GM19351 (cell line): ENCODE measurements at regions not wholly inside any gene's neighbourhood (a gene's known extent, or its start where the extent isn't known, plus 50 kb on each side); places are given as distances from the start of the nearest gene placed in this dataset.

Experiments
- ATAC-seq: cut with Tn5 transposase; IDR thresholded peaks from one replicate; pipeline ENCODE4 v1.9.1; 2021; ENCODE audit warnings: mild to moderate bottlenecking, moderate library complexity; ENCODE audit not compliant: unreplicated experiment

DNA sequence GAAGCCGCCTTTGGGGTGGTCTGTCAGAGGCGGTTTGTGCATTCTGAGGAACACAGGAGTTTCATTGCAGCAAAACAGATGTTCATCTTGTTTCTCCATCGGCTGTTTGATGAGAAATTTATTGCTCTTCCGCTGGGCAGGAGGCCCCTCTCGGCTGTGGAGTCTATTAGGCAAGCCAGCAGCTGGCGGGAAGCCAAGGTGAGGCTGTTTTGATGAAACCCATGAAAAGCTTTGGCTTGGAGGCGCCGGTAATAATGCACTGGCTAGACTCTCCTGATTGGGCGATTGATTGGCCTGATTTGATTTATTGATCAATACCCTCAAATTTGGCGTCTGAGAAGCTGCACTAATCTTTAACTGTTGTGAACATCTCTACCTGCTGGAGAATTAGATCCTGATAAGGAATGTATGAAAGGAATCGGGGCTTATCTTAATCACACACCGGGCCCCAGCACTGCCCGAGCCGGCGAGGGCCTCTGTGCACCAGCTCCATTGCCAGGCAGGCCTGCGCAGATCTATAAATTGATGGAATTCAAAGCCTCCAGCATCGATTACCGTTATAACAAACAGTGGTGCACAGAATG is 187.7 kb downstream of the PHETA1 start:
- no peak for ATAC-seq

DNA sequence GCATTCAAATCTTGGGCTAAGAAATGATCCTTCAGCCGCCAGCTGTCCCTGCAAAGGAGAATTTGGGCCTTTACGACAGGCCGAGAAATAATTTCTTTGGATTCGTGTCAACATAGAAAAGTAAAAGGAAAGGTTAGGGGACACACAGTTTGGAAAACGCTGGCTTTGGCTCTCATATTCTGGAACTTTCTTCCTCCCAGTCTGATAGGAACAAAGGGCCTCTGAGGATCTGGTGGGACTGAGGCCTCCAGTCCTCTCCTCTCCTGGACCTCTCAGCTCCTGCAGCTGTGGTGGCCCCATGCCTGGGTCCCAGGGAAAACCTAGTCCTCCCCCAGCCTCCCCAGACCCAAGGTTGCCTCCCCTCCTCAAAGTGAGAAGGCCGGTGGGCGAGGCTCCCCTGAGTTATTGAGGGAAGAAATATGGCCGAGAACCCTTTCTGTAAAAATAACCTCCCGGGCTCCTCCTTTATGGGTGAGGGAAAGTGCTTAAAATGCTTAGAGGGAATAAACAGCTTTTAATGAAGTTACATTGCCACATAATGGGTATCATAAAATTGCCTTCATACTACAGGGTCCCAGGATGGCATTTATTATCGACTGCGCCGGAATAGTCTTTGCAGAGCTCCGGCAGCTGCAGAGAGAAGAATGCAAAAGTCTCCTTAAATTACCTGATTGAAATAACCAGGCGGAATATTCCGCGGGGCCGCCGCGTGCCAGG is 188.3 kb downstream of the PHETA1 start:
- no peak for ATAC-seq

DNA sequence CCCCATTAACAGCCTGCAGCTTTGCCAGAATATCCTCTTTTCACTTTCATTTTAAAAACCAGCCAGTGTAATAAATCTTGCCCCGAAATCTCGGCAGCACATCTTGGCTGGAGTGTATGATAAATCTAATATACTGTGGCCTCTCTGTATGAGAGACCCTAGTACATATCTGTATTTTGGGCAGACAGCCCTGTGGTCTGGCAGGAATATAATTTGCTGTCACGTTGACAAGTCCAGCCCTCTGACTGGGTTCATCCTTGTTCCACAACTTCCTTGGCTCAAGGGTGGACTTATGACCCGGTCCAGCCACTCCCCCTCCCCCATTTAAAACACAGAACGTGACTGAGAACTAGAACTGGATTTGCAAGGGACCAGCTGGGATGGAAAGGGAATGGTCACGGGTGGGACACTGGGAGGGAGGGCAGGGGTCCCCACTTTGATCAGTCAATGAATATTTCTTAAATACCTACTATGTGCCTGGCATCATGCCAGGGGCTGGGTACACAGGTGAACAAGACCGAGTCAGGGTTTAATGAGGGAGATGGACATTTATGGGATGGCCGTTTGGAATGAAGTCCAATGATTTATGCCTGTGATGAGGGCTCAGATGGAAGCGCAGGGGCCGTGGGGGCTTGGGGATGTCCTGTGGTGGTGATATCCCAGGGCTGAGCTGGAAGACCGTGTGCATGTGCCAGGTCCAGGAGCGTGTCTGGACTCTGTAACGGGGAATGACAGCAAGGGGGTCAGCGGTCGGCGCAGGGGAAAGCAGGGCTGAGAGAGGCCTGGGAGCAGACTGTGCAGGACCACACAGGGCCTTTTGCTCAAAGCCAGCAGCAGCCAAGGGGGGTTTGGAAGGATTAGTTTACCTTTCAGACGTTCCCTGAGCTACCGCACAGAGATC is 190.5 kb downstream of the PHETA1 start:
- ATAC-seq, result no peak

DNA sequence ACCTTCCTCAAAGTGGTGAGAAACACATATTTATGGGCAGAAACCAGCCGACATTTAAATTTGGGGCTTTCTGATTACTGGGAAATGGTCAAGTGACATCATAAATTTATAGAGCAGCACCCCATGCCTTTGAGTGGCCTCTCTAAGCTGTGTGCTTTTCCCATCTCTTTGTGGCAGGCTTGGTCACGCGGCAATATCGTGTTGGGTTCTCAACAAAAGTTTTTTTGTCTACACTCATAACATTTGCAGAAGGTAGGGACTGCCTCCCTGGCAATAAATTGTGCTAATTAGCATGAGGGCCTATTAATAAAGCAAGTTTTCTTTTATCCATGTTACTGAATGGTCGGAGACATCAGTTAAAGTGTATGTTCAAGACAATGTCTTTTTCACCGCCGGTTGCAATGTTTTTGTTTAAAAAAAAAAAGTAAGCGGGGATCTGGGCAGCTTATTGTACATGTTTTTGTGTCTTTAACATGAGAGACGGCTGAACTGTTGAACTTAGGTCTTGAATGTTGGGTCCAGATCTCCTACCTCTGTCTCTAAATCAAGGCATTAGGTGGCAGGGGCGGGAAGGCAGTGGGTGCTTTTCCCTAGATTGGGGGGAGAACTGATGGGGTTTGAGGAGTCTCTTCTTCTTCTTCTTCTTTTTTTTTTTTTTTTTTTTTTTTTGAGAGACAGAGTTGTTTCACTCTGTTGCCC is 193.3 kb downstream of the PHETA1 start:
- ATAC-seq, result no peak

DNA sequence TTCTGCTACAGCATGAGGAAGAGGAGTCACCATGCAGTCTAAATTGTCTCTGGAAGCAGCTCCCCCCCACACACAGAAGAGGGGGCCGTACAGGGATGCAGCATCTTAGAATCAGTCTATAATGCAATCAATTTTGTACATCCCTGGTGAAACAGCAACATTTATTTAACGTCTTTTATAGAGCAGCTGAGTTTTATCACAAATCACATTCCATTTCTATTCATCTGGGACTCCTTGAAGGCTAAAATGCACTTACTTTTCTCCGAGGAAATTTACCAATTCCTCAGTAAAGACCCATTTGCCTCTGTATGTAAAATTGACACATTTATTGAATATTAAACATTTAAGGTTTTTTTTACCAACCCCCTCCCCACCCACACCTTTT is 193.9 kb downstream of the PHETA1 start:
- ATAC-seq, result no peak

DNA sequence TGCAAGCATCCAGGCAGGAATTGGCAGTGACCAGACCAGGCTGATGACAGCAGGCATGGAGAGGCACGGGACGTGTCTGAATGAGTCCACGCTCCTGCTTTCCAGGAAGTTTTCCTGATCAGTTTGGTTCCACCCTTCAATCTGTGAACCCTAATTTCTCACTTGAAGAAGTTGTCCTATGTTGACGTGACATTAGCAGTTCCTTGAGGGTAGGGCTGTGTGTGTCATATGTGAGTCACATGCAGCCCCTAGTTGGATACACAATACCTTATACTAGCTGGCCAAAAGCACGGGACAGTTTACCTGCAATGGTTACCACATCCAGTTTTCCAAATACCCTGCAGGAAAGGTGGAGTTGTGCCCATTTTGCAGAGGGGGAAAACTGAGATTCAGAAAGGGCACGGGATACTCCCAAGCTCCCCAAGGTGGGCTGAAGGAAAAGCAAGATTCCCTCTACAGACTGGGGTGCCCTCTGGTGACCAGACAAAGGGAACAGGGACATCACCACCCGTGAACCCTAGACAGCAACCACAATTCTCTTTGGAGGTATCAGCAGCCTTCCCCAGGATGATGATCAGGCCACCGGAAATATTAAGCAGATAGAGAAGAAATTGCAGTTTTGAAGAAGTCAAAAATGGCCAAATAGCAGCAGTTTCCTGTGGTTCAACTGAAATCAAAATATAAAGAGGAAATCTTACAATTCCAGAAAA is 194.5 kb downstream of the PHETA1 start:
- ATAC-seq, result no peak

DNA sequence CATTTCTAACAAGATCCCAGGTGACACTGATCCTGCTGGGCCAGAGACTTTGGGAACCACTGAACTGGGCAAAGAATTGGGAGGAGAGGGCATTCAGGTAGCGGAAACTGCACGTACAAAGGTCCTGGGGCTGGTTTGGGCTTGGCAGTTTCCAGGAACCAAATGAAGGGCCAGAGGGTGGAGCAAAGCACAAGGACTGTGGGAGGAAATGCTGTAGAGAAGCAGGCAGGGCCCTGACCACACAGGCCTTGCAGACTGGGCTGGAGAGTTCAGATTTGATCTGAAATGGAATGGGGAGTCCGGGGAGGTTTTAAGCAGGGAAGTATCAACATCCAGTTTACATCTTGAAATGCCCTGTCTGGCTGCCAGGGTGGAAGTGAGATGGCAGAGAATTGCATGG is 195.1 kb downstream of the PHETA1 start:
- no peak for ATAC-seq

DNA sequence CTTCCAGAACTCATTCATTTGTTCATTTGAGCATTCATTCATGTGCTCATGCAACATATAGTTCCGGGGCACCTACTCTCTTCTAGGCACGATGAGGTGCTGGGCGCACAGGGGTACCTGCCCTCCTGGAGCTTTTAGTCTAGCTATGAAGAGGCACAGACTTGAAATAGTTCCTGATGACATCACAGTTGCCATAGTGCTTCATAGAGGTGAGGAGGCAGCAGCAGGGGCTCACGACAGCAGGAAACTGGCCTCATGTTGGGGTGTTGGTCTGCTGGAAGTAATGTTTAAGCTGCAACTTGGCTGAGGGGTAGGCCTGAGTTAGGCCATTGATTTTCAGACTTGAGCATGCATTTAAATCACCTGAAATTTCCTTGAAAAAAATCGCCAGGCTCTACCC is 195.5 kb downstream of the PHETA1 start:
- no peak for ATAC-seq

DNA sequence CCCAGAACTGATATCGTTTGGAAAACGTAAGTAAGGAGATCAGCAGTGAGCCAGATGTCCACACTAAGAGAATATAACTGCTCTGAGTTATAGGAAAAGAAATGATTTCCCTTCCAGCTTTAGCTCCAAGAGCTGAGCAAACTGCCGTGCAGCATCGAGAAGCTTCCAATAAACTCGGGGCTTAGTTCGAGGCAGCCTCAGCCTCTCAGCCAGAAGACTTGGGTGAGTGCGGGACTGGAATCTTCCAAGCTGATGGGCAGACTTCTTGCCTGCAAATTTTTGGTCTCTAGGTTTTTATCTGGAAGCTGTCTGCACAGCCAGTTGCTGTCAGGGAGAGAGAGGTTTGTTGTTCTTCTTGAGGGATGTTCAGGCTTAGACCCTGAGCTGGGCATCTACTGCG is 196.1 kb downstream of the PHETA1 start:
- ATAC-seq, result no peak

DNA sequence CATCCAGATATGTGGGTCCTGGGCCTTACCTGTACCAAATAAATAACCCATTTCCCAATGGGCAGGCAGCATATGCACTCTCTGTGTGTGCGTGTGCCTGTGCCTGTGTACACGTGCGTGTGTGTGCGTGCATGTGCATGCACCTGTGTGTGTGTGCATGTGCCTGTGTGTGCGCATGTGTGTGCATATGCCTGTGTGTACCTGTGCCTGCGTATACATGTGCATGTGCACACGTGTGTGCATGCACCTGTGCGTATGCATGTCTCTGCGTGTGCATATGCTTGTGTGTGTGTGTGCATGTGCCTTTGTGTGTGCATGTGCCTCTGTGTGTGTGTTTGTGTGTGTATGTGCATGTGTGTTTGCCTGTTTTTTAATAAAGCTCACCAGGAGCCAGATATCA is 197.1 kb downstream of the PHETA1 start:
- ATAC-seq, result no peak

DNA sequence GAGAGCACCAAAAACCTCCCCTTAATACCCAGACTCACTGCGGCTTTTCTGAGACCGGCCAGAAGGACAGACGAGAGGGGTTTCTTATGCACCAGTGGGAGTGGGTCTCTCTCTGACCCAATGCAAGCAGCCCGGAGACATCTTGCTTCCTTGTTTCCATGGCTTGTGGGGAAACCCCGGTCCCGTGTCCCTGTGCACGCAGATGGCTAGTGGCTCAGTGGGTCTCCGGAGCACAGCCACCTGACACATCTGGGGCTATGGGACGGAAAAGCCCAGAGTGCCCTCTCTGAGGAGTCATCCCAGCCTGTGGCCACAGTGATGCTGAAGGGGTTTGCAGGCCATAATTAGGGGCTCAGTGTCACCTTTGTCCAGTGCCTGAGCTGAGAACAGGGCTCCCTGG is 197.6 kb downstream of the PHETA1 start:
- no peak for ATAC-seq

DNA sequence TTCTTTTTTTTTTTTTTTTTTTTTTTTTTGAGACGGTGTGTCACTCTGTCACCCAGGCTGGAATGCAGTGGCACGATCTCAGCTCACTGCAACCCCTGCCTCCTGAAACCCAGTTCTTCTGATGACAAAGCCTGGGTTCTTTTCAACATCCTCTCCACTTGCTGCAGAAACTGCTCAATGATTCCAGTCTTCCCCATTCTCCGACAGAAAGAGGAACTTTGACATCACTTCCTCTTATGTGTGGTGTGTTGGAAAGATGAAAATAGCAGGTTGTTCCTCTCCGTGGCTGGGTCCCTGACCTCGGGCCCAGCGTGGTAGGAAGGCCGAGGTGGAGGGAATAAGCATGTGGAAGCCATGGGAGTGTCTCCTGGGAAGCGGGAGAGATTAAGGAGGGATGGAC is 198.4 kb downstream of the PHETA1 start:
- ATAC-seq, result no peak

DNA sequence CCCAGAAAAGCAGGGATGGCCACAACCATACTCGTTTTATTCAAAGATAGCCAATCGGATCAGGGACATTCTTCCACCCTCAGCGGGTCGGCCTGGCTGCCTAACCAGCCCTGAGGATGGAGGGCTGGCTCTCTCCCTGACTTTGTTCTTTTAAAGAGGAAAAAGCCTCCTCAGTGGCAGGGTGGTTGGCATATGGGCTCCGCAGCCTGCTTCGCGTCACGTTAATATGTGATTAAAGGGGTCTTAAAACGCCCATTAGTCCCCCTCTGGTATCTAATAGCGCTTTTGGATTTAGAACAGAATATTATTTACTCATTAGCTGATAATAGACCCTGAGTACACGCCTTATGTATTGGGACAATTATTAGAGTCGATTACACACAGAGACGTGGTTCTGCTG is 199.4 kb downstream of the PHETA1 start:
- no peak for ATAC-seq

DNA sequence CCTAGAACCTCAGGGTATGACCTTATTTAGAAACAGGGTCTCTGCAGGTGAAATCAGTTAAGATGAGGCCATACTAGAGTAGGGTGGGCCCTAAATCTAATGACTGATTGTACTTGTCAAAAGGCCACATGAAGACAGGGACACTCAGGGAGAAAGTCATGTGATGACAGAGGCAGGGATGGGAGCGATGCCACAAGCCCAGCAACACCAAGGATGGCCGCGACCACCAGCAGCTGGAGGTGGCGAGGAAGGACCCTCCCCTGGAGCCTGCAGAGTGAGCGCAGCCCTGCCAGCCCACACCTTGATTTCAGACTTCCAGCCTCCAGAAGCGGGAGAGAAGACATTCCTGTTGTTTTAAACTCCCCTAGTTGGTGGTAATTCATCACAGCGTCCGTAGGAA is 199.9 kb downstream of the PHETA1 start:
- no peak for ATAC-seq

DNA sequence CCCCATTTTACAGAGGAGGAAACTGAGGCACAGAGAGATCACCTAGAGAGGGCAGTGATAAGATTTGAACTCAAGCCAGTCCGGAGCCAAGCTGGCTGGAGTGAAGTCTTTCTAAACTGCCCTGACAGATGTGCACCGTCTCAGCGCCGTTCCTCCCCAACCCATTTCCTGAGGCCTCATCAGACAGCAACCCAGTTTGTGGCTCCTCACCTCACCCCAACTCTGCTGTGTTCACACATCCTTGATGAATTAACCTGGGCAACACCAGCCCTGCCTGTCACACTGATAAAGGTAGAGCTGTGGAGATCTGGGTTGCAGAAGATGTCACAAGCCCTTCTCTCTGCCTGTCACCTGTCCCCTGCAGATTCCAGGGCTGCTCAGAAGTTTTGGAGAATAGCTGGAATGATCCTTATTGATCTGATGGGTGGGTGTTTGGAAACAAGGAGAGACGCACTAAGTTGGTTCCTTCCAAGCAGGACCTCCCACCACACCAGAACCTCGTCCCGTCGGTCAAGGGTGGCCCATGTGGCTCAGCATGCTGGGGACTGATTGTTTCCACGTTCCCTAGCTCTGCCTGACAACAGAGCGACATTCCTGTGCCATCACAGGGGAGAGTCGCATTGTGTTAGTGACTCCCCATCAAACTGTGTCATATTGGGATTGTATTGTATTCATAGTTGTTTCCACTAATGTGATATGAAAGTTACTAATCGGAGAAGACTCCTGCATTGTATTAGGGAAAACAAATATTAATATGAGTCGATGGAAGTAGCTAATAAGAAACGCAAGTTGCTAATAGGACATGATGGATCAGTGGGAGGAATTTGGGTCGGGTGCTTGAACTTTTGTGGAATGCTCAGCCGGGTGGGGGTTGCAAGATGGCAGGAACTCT is 200.6 kb downstream of the PHETA1 start:
- no peak for ATAC-seq

DNA sequence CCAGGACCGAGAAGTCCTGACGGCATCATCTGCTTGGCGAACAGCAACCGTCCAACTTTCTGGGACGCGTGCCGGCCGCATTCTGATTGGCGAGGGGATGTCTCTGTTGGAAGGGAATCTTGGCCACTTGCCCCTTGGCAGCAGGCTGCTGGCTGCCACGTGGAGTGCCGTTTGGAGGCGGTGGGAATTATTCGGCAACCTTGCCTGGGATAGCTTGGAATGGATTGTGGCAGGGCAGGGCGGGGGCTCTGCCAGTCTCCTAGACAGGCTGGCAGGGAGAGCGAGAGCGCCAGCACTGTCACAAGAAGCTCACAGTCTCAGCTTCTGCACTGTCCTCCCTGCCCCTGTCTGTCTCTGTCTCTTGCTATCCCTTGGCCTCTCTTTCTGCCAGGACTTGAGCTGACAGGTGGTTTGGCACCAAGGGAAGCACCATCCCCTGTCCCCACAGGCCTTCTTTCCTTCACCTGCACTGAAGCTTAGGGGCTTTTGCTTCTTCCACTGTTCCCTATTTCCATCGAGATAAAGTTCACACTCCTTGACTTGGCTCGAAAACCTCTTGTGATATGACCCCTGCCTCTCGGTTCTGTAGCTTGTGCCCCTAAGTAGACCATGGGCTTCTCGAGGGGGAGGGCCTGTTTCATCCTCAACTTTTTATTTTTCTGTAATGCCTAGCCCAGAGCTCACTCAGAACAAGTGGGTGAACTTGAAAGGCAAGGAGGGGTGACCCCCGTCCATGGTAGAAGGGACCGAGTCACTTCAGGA is 201.9 kb downstream of the PHETA1 start:
- no peak for ATAC-seq

DNA sequence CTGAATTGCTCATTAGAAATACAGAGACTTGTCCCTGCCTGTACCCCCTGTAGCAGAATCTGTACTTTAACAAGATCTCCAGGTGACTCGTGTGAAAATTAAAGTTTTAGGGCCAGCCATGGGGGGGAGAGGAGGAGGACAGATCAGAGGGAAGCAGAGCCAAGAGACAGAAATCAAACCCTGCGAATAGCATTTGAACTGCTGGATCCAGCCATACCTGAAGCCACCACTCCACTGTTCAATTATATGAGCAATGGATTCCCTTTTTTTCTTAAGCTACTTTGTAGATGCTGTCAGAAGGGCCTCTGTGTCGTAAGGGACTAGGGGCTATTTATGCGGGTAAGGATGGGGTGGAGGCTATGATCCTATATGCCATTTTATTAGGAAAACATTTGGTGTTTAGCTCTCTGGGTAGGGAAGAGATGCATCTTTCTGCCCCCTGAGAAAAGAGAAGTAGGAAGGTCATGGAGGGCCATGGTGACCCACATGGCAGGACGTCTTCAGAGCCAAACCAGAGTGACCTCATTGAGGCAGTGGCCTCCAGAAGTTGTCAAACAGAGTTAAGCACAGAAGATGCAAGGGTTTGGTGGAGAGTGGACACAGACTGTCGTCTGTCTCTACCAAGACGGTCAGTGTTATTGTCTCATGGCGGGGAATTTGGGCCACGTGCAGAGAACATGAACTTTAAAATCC is 203.9 kb downstream of the PHETA1 start:
- ATAC-seq, result no peak

DNA sequence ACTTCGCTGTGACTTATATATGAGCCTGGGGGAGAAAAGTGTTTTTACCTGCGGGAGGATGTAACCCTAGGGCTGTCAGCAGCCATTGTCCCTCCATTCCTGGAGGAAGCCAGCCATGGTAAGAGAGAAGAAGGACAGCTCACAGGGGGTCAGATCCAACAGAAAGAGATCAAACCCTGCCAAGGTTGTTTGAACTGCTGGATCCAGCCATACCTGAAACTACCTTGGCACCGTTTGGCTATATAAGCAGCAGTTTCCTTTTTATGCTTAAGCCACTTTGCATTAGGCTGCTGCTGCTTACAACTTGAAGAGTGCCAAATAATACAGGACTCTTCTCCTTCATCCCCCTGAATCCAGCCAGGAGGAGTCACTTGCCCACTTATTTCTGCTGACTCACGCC is 205.5 kb downstream of the PHETA1 start:
- ATAC-seq, result no peak
